Inflammatory macrophage (primary cell): ENCODE measurements at regions not wholly inside any gene's neighbourhood (a gene's known extent, or its start where the extent isn't known, plus 50 kb on each side); places are given as distances from the start of the nearest gene placed in this dataset.
"Not testable (repeated sequence)": the region's sequence is repeated elsewhere in the genome, so short reads cannot be mapped to it uniquely, and the experiment has no call there.

Source experiments
- DNase-seq, 2 donors: peaks; one replicate each; pipeline ENCODE4 v3.0.0-alpha.2; 2020 to 2022

- not testable (repeated sequence) for DNase-seq
Measured at GRCh38 chr4:131883181-131883580, 1265.9 kb upstream of the PCDH10 start.

- DNase-seq = not testable (repeated sequence)
Measured at GRCh38 chr4:131925662-131926061, 1223.4 kb upstream of the PCDH10 start.

- not testable (repeated sequence) for DNase-seq
Measured at GRCh38 chr4:131967646-131968045, 1181.4 kb upstream of the PCDH10 start.

DNA sequence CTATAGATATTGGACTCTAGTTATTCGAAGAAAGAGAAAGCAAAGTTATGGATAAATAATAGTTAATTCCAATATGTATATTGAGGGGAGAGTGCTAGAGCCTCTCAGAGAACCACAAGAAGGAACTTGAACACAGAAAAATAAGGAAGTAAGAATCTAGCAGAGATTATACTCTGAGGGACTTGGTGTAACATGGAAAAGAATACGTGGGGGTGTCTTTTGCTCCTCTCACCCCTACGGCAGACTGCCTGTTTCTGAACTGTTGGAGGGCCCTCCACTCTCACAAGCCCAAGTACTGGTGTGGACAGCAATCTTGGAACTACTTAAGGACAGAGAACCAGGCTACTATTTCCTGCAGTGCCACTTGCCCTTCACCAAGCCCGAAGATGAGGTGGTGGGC lies 1174.4 kb upstream of the PCDH10 start:
- no peak for DNase-seq

GRCh38 chr4:131975276-131976132 lies 1173.6 kb upstream of the PCDH10 start:
- DNase-seq = not testable (repeated sequence)

DNA sequence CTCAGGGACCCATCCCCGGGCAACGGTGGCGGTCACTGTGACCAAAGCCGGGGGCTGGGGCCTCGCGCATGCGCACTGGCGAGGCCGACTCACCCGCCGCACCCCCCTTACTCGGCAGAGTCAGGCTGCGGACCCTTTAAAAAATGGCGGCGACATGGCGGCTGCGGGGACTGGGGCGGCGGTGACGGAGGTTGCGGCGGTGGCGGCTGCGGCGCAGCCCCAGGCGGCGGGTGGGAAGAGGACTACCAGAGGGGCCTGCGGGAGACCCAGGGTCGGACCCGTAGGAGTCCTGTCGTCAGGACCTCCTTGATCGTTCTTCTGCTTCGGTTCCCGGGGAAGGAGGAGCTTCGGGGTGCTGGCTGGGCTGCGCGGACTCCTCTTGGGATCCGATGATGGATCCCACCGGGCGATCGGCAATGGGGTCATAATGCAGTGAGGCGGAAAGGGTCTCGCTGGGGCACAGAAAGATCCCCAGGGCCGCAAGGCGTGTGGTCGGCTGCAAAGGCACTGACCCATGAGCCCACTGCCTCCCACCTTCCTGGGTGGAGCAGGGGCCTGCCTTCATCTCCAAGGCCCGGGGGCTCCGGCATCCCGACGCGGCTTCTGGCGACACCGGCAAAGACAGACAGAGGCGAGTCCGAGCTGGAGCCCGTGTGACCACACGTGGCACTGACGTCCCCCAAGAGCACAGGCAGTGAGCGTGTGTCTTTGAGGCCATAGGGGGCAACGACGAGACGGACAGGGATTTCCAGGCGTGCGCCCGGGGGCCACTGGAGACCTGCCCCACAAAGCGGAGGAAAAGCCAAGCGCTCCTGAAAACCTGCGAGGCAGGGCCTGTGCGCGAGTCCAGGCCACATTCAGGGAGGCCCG lies 1172.7 kb upstream of the PCDH10 start:
- DNase-seq = not testable (repeated sequence)

GRCh38 chr4:131978120-131978519 lies 1171.0 kb upstream of the PCDH10 start:
- no peak for DNase-seq

DNA sequence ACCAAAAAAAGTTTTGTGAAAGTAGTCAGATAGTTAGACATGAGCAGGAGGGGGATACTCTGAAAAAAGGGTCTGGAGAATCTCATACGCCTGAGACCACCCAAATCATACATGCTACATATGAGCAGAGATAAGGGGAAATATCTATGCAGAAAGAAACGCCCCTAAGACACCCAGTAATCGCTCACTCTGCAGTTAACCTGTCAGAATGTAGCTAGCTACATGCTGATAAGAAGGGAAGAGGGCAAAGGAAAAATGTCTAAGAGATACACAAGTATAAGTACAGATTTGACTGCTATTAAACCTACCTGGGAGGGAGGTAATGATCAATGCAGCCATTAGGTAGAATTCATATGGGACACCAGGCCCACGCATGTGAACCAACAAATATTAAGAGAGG lies 1159.5 kb upstream of the PCDH10 start:
- no peak for DNase-seq

DNA sequence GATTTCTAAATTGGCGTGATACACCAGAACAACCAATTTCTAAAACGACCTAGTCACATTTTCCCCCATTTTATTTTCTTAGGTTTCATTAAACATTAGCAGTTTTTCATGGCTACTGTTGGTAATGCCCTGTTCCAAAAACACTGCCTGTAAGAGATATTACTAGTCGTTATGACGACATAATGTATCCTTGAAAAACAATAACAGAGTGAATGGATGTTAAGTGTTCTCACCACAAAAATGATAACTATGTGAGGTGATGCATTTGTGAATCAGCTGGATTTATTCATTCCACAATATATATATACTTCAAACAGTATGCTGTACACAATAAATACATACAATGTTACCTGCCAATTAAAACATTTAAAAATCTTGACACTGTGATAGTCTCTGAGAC lies 1147.6 kb upstream of the PCDH10 start:
- DNase-seq = no peak

DNA sequence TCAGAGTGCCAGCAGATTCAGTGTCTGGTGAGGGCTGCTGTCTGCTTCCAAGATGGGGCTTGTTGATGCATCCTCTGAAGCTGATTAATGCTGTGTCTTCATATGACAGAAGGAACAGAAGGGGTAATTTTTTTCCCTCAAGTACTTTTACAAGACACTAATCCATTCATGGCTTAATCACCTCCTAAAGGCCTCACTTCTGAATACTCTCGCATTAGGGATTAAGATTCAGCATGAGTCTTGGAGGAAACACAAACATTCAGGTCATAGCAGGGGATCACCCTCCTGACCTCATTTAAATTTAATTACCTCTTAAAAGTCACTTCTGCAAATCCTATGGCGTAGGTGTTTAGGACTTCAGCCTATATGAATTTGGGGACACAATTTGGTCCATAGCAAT lies 1145.5 kb upstream of the PCDH10 start:
- no peak for DNase-seq

- DNase-seq = no peak
Measured at GRCh38 chr4:132015321-132015720, 1133.8 kb upstream of the PCDH10 start.

DNA sequence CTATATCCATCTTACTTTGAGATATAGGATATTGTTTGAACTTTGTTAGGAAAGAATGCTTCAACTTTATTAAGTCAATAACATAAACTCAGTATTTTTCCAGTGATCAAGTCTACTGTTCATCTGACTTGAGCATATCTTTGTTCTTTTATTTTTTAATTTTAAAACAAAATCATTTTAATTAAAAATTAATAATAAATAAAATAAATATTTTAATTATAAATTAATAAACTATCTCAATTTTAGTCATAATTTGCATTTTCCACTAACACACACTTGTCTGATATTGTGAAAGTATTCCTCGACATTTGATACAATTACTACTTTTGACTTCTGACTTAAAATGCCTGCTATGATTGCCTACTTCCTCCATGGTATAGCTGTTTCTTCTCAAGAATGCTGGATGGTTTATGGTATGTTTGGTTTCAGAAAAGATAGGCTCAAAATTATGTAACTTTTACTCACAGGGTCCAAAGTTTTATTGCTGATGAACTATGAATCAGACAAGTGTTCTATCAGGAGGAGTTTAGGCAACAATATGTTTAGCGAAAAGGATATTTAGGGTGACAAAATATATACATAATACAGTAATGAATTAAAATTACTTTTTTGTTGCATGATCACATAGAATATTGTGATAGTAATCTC lies 1132.3 kb upstream of the PCDH10 start:
- DNase-seq = no peak

- DNase-seq = no peak
Measured at GRCh38 chr4:132026166-132026565, 1122.9 kb upstream of the PCDH10 start.

GRCh38 chr4:132026816-132027215 lies 1122.3 kb upstream of the PCDH10 start:
- DNase-seq = no peak

DNA sequence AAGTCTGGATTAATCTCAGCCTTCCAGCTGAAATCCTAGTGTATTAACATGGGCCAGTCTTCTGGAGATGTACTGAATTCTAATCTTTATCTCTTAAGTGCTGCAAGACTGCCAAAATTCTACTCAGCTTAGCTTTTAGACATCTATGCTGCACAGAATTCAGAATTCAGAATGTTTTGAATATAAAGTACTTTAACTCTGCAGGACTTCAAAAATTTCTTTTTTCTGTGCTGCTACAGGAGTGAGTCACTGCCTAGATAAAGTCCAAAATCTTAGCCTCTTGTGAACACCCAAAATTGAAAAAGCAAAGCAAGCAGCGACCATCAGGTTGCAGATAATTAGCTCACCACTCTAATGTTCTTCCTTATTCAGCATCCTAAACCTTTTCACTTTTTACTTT lies 1092.6 kb upstream of the PCDH10 start:
- DNase-seq = no peak

DNA sequence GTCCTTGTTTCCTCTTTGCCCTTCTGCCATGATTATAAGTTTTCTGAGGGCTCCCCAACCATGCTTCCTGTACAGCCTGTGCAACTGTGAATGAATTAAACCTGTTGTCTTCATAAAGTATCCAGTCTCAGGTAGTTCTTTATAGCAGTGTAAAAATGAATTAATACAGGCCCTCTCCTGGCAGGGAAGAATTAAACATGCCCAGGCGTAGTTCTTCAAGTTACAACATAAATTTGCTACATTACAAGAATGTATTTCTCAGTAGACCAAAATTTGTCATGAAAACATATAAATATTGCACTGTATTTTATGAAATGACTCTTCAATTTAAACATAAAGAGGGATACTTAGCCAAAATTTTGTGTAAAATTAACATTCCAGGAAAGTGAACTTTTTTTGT lies 1089.9 kb upstream of the PCDH10 start:
- no peak for DNase-seq

DNA sequence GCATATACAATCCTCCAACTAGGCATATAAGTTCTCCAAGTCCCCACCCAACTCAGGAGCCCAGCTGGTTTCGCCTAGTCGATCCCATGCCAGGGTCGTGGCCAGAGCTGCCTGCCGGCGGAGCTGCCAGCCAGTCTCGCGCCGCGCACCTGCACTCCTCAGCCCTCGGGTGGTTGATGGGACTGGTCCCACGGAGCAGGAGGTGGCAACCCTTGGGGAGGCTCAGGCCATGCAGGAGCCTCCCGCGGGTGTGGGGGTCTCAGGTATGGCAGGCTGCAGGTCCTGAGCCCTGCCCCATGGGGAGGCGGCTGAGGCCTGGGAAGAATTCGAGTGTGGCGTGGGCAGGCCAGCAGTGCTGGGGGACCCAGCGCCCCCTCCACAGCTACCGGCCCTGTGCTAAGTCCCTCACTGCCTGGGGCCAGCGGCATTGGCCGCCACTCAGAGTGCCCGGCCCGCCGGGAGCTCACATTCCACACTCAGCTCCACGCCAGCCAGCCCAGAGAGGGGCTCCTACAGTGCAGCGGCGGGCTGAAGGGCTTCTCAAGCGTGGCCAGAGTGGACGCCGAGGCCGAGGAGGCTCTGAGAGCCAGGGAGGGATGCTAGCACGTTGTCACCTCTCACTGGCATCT lies 1086.4 kb upstream of the PCDH10 start:
- DNase-seq = no peak

DNA sequence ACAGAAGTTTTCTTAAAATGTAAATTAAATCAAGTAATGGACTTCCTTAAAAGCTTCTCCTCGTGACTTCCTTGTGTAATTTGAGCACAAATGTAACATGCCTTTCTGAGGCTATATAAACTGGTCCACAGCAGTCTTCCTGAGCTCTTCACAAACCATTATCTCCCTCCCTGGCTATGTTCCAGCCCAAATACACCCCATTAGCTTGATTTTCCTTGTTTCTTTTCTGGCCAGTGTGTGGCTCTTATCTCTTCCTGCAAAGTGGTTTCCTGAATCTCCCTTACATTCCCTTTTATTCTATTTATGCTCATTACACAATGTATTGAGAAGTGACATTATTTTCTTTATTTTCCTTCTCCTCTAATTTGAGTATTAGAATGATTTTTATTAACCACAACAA lies 1085.3 kb upstream of the PCDH10 start:
- DNase-seq = no peak

DNA sequence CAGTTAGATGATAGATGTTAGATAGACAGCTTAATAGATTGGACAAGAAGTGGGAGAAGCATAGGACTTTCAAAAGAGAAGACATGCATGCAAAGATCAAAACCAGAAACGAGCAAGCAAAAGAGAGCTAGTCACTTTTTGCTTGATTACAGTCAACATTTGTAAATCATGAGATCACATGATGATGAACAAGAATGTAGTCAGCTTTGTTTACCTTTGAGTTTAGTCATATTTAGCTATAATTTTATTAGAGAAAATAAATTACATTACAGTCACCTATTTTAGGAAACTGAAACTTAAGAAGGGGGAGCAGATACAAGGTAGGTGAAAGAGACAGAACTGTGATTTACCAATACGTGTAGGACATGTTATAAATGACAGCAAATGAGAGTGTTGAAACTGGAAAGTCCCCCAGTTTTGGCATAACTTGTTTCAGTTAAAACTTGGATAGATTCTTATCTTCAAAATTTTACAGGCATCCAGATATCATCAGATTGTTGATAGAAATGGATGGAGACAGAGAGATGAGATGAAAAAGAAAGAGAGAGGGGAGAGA lies 1083.1 kb upstream of the PCDH10 start:
- DNase-seq = no peak

DNA sequence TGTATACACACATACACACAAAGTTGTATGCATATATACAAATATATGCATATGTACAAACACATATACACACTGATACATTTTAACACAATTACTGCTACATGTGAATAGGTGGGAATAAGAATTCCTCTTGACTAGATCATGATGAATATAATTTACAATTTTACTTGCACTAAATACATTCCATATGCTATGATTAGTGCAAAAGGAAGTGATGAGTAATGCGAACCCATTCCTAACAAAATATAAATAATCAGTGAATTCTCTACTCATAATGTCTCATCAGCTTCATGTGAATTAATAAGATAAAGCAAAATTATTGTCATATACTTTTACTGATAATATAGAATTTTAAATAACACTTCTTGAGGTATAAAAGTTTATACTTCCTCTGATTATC lies 1077.3 kb upstream of the PCDH10 start:
- DNase-seq = no peak

DNA sequence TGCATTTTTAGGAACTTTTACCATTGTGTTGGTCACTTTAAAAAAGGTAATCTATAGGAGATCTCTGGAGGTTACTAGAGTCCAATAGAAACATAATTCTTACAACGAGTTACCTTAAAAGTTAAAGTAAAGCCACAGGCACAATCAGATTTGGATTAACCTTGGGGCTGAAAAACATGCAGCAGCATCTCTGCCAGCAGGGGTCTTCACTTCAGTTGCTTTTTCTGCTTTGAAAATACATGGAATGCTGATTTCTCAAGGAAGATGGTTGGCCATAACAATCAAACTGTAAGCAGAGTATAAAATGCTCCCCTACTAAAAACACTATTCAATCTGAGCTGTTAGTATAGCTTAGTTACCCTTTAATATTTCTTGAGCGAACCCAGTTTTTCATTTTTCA lies 1072.3 kb upstream of the PCDH10 start:
- no peak for DNase-seq

GRCh38 chr4:132085105-132085504 lies 1064.0 kb upstream of the PCDH10 start:
- DNase-seq = no peak
